CD4-positive, alpha-beta T cell treated with Interleukin-15 for 4 hours (primary cell): ENCODE measurements at regions not wholly inside any gene's neighbourhood (a gene's known extent, or its start where the extent isn't known, plus 50 kb on each side); places are given as distances from the start of the nearest gene placed in this dataset.
"Not testable (repeated sequence)": the region's sequence is repeated elsewhere in the genome, so short reads cannot be mapped to it uniquely, and the experiment has no call there.

ENCODE experiments used
- DNase-seq: peaks from one replicate; pipeline ENCODE4 v3.0.0-alpha.2; 2020; ENCODE audit warnings: low spot score

DNA sequence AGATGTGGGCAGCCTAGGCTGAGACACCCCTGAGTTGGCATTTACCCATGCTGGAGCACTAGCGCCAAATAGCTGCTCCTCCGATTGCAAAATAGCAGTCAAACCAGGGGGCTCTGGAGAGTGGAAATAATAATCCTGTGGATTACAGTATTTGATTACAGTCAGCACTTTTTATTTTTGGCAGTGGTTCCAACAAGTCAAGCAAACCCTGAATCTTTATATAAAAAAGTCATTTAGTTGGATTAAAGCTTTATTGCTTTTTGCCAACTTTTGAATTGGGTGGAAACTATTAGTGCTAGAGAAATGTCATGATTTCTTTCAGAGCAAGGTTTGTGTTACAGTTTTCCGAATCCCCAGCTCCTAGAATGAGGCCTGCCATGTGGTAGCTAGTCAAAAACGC lies 99.3 kb upstream of the FAM20A start:
- DNase-seq: no peak

- DNase-seq: no peak
Observed at GRCh38 chr17:68699936-68700335, 98.8 kb upstream of the FAM20A start.

GRCh38 chr17:68698746-68699145 lies 97.6 kb upstream of the FAM20A start:
- no peak for DNase-seq

- no peak for DNase-seq
Observed at GRCh38 chr17:68697850-68698361, 96.7 kb upstream of the FAM20A start.

GRCh38 chr17:68695659-68696058 lies 94.5 kb upstream of the FAM20A start:
- no peak for DNase-seq

DNA sequence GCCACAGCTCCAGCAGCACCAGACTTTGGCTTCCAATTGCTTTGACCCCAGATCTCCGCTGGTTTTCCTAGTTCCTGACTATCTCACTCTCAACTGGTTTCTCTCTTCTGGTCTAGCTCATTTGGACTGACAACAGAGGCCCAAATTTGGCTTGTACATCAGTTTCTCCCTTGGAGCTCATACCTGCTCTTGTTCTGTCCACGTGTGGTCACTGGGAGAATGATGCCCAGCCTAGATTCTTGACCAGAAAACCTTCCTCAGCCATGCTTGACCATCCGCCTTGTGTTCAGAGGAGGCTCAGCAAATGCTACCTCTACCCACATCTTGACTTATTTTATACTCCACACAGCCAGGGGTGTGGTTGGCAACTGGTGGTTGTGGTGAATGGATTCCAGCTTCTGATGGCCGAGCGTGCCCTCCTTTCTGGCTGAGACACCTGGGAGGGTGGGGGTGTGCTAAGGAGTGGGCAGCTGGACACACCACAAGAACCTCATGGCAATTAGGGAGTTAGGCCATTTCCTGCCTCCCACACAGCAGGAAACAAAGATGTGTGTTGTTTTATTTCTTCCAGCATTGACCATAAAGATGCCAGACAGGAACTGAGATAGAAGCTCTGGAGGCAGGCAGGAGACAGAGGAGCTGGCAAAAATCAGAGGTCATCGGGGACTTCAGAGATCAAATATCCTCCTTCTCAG lies 93.8 kb upstream of the FAM20A start:
- DNase-seq: no peak

DNA sequence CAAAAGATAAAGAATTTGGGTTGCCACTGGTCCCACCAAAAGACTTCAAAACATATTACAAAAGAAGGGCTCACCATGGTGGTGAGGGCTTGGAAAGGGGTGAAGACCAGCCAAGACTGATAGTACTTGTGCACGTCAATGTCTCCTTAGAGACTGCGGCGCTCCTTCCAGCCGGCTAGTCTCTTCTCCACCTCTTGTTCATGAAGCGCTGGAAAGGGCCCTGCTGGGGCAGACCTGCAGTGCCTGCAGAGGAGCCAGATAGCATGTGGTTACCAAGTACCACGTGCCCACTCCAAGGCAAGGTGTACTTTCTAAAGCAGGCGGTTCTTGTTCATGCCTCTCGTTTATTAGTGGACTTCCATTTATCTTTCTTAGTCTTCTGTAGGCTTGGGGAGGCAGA lies 92.7 kb upstream of the FAM20A start:
- no peak for DNase-seq

DNA sequence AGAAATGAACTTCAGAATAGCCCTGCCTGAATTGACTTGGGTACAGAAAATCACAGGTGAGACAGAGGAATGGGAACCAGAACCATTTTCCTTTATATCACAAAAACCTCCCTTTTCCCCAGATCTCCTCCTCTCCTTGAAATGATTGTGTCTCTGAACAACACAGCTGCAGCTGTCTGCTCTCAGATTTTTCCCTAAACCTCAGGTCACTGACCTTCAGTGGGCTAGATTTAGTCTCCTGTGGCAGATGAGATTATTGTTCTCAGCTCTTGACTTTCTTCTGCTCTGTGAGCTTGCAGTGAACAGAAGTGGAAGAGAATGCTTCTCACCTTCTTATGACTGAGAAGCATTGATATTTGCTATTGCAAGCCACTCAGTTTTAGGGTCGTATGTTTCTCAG lies 92.3 kb upstream of the FAM20A start:
- DNase-seq: no peak

- no peak for DNase-seq
Observed at GRCh38 chr17:68686108-68686988, 85.2 kb upstream of the FAM20A start.

DNA sequence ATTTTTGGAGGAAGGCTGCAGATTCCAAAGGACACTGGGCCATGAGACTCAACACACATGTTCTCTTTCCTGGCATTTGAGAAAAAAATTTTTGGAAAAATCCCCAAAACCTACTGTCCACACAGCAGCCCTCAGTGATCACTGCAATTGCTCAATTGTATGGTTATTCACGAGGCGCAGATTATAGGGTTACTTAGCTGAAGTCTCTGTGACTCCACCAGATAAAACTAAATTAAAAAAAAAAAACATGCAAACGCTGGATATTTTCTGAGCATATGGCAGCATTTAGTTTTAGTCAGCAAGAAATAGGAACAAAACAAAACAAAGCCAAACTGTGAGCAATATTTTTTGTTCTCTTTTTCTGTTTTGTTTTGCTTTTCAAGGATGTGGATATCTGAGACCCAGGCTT lies 83.8 kb upstream of the FAM20A start:
- no peak for DNase-seq

DNA sequence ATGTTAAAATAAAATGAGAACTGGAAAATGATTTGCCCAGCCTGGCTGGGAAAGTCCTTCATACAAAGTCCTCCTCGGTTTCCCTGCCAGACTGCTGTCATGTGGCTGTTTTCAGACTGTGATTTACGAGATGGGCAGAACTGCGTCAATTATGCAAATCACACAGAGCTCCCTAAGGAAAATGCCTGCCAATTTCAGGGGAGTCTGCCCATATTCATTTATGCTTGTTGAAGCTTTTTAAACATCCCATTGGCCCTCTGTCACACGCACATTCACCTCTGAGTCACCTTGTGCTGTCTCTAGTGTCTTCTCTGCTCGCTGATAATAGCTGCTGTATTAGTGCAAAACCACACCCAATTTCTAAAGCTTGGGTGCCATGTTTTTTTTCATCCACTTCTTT lies 81.7 kb upstream of the FAM20A start:
- no peak for DNase-seq

- DNase-seq: no peak
Observed at GRCh38 chr17:68679882-68680281, 78.7 kb upstream of the FAM20A start.

DNA sequence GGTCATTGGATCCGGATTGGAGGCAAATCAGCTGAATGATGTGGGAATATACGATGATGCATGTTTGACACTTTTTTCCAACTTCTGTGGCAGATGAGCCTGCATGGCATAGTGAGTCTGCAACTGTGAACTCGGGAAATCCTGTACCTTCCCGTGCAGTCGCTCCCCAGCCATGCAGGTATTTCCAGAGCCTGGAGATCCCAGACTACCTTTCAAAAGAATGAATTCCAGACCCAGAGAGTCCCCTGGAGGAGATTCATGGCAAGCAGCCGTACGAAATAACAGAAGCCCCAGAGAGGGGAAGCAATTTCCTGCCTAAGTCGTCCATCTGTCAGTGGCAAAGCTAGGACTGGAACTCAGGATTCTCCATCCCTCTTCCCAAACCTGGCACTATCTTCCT lies 75.7 kb upstream of the FAM20A start:
- no peak for DNase-seq

- DNase-seq: no peak
Observed at GRCh38 chr17:68675723-68676122, 74.6 kb upstream of the FAM20A start.

GRCh38 chr17:68674029-68674925 lies 73.1 kb upstream of the FAM20A start:
- no peak for DNase-seq

GRCh38 chr17:68670967-68671693 lies 70.0 kb upstream of the FAM20A start:
- DNase-seq: no peak

GRCh38 chr17:68666438-68666837 lies 65.3 kb upstream of the FAM20A start:
- not testable (repeated sequence) for DNase-seq

DNA sequence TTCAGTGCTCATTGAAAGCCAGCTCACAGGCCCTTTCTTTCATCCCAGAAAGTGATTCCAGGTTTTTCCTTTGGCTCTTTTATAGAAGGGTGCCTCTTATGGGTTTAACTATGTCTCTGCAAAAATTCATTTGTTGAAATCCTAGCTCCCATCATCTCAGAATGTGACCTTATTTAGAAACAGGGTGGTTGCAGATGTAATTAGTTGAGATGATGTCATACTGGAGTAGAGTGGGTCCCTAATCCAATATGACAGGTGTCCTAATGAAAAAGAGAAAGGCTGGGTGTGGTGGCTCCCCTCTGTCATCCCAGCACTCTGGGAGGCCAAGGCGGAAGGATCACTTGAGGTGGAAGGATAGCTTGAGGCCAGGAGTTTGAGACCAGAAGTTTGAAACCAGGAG lies 64.2 kb upstream of the FAM20A start:
- DNase-seq: no peak

DNA sequence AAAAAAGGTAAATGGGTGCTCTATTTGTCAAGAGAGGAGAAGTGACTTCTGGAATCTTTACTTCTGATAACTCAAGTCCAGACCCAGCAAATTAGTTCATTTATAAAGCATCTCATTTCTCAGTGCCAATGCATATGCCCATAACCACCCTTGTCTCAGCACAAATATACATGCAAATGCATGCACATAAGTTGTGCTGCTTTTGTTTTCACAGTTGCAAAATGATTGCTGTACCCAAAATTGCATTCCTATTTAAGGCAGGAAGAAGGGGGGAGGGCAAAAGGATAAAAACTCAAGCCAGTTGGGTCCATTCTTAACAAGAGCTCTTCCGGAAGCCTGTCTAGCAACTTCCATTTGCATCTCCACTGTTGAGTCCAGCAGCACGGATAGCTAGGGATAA lies 61.3 kb upstream of the FAM20A start:
- DNase-seq: no peak

- no peak for DNase-seq
Observed at GRCh38 chr17:68662037-68662432, 60.9 kb upstream of the FAM20A start.

GRCh38 chr17:68661265-68662036 lies 60.3 kb upstream of the FAM20A start:
- no peak for DNase-seq
